ENCODE measurements at regions not wholly inside any gene's neighbourhood (a gene's known extent, or its start where the extent isn't known, plus 50 kb on each side); places are given as distances from the start of the nearest gene placed in this dataset.
"Not testable (repeated sequence)": the region's sequence is repeated elsewhere in the genome, so short reads cannot be mapped to it uniquely, and the experiment has no call there.

- DNase-seq (ENCODE audit: low read depth): no peak
Measured at GRCh38 chr11:39675171-39675570, 1784.3 kb downstream of the LRRC4C start.

DNA sequence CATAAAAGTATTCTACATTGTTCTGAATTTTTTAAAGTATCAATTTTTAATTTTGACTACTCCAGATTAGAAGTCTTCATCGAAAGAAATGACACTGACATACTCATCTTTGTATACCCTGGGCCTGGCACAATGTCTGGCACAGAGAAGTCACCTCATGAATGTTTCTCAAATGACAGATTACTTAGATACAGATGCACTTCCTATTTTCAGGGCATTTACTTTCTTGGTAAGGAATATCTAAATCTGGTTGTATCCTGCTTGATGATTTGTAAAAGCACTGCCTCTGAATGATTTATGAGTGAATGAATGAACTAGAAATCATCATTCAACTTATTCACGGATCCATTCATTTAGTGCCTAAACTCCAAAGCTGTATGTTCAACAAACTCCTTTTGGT, 1784.7 kb downstream of the LRRC4C start:
- no peak for DNase-seq (ENCODE audit: low read depth)

DNA sequence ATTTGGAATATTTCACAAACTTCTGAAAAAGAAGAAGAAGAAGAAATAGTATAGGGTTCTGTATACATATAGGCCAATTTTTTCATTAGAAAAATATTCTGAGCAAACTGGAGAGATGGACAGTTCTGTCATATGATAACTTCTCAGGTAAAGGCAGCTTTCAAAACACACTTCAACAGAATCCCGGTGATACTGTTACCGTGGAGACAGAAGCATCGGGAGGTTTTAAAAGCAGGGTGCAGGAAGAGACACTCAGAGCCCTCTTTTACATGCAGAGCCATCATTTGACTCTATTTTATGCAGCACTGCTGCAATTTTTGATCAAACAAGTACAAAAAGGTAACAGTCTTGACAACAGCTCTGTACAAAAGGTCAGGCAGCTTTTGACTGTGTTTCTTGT, 1785.4 kb downstream of the LRRC4C start:
- DNase-seq (ENCODE audit: low read depth): no peak

- peak; percentile 75 for DNase-seq (ENCODE audit: low read depth)
Measured at GRCh38 chr11:39668640-39669039, 1790.8 kb downstream of the LRRC4C start.

- no peak for DNase-seq (ENCODE audit: low read depth)
Measured at GRCh38 chr11:39664023-39664422, 1795.4 kb downstream of the LRRC4C start.

- no peak for DNase-seq (ENCODE audit: low read depth)
Measured at GRCh38 chr11:39661890-39662289, 1797.6 kb downstream of the LRRC4C start.

DNA sequence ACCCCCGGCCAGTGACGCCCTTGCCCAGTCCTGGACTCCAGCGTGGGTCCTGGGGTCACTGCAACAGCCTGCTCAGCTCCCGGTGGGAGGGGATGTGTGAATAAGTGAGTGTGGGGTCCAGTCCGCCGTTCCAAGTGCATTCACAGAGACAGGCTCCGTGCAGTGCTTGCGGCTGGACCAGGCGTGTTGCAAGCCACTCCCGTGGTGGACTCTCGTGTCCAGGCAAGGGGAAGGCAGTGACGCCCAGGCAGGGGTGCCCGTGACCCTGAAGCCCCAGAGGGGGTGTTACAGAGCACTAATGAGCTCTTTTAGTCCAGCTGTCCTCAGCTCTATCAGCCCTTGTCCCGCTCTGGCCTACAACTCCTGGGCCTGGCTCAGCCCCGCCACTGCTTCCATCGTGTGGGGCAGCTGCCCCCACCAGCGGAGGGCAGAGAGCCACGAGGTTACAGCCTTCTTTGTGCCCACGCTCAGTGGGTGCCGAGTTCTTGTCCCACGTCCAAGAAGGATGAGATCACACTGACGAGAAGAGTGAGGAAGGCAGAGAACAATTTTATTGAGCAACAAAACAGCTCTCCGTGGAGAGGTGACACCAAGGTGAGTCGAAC, 1807.5 kb downstream of the LRRC4C start:
- no peak for DNase-seq (ENCODE audit: low read depth)

DNA sequence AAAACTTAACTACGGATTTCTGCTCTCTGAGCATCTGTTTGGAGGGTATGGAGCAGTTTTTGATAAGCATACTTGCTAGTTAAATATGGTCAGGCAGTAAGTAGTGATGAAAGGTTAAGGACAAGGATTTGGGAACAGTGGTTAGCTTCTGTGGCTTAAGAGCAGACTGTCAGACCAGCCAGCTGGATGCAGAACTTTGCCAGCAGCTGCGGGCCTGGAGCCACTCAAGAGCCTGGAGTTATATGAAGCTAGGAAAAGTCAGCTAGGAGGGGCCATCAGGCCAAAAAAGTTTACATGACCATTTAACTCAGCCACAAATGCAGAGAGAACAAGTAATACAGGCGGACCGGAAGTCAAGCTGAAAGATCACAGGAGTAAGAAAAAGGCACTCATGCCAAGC, 1817.7 kb downstream of the LRRC4C start:
- no peak for DNase-seq (ENCODE audit: low read depth)

DNA sequence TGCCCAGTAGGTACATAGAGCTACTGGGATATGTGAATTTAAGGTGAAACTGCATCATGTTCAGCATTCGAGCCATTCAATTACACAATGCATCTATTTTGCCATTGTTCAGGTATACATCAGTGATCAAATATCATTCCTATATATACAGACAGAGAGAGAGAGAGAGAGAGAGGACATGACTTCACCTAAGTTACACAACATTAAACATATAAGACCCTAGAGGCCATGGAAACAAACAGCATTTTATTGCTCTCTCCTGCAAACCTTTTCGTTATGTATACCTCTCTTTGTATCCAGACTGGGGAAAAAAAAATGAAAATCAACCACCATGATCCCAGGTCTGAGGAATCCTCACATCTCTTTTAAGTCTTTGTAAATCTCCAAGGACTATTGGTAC, 1829.1 kb downstream of the LRRC4C start:
- no peak for DNase-seq (ENCODE audit: low read depth)

GRCh38 chr11:39628311-39628710, 1831.1 kb downstream of the LRRC4C start:
- DNase-seq (ENCODE audit: low read depth): no peak

- not testable (repeated sequence) for DNase-seq (ENCODE audit: low read depth)
Measured at GRCh38 chr11:39620309-39620708, 1839.1 kb downstream of the LRRC4C start.

GRCh38 chr11:39617971-39618370, 1841.5 kb downstream of the LRRC4C start:
- DNase-seq (ENCODE audit: low read depth): no peak

DNA sequence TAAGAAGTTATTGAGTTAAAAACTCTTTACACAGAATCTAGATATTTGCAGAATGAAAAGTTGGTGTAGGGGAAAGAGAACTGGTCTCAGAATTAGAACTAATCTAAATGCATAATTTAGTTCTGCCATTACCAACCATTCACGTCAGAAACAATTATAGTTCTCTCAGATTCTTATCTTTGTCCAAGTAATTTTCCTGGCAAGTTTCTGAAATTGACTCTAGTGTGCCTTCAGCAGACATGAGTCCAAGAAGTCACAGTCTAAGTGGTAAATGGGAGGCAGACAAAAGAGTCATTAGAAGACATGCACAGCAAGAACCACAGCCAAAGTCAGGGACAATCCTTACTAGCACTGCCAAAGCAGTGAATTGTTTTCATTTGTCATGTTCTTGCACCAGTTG, 1870.1 kb downstream of the LRRC4C start:
- no peak for DNase-seq (ENCODE audit: low read depth)

DNA sequence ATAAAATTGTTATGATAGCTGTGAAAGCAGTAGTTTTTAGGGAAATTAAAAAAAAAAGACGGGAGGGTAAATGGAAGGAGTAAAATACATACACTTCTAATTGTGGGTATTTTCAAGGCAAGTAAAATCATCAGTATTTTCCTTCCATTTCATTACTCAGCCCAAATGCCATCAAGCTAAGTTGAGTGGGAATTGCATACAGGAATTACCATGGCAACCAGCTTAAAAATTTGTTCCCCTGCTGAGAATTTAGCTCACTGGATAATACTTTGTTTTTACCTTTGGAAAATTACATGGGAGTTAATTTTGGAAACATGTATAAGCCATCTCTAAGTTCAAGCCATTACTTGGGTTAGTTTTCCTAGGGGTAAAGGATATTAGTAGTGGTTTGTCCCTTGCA, 1873.4 kb downstream of the LRRC4C start:
- no peak for DNase-seq (ENCODE audit: low read depth)

DNA sequence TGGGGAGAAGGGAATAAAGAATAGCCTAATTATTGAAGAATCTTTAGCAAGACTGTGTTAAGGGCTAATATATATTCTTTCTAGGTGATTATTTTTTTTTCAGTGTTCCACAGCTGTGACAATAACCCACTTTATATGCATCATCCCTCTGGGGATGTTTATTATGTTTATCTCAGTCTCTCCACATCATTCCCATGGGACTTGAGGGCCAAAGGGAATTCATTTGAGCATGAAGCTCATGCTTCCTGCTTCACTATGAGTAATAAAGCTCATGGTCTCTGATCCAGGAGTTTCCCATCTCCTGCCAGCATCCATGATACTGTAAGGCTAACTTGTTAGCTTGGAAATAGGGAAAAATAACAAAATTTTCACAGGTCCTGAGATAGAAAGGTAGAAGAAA, 1888.4 kb downstream of the LRRC4C start:
- DNase-seq (ENCODE audit: low read depth): no peak

- DNase-seq (ENCODE audit: low read depth): no peak
Measured at GRCh38 chr11:39570526-39570925, 1888.9 kb downstream of the LRRC4C start.

DNA sequence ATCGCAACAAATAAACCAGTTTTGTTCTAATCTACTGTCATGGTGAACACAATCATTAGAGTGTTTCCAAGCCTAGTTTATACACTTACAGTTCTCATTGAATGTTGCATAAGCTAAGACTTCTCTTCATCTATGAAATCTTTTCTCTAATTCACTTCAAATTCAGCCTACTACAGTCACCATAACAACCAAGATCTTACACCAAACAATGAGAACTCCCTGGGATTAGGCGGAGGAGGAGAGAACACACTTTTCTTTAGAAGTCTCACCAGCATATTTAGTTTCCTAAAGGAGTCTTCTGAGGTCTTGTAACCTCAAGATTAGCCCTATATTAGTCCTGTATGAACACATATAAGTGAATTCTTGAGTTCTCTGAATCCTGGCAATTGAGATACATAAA, 1889.7 kb downstream of the LRRC4C start:
- DNase-seq (ENCODE audit: low read depth): no peak

GRCh38 chr11:39542460-39542859, 1917.0 kb downstream of the LRRC4C start:
- no peak for DNase-seq (ENCODE audit: low read depth)

- peak; percentile 69 for DNase-seq (ENCODE audit: low read depth)
Measured at GRCh38 chr11:39541945-39542351, 1917.5 kb downstream of the LRRC4C start.

GRCh38 chr11:39536323-39536722, 1923.1 kb downstream of the LRRC4C start:
- DNase-seq (ENCODE audit: low read depth): not testable (repeated sequence)

All from HT1080 (cell line).